CD14-positive monocyte (primary cell): ENCODE measurements at regions not wholly inside any gene's neighbourhood (a gene's known extent, or its start where the extent isn't known, plus 50 kb on each side); places are given as distances from the start of the nearest gene placed in this dataset.

Source experiments
- DNase-seq, 3 donors: peaks; one replicate each; pipeline ENCODE4 v3.0.0-alpha.2; 2011 to 2022
- H2AFZ ChIP-seq: 2 replicates; pipeline ENCODE4 v1.6.0; 2012; ENCODE audit warnings: mild to moderate bottlenecking, low read depth, low read length, inconsistent platforms; ENCODE audit not compliant: insufficient read depth, poor library complexity, severe bottlenecking
- H3K27ac ChIP-seq, 2 donors: 1 replicate in 1 of 2; 2 replicates in 1 of 2; pipeline ENCODE4 v1.5.1; 2012 to 2013; ENCODE audit warnings: low read length in 2 of 2, control low read depth in 1 of 2, inconsistent platforms in 1 of 2, low read depth in 1 of 2, mild to moderate bottlenecking in 1 of 2
- H3K27me3 ChIP-seq, 2 donors: one replicate each; pipeline versions ENCODE4 v1.6.0 to v1.6.1; 2011 to 2013; ENCODE audit warnings: low read length in 2 of 2; ENCODE audit not compliant: control insufficient read depth in 2 of 2, insufficient read depth in 2 of 2
- H3K36me3 ChIP-seq, 2 donors: replicated peaks in 1 of 2; 1 replicate in 1 of 2; 2 replicates in 1 of 2; pipeline versions ENCODE4 v1.5.1 to v1.6.1; 2012 to 2013; ENCODE audit warnings: low read length in 2 of 2, control low read depth in 1 of 2, inconsistent platforms in 1 of 2, mild to moderate bottlenecking in 1 of 2; ENCODE audit not compliant: insufficient read depth in 2 of 2, control insufficient read depth in 1 of 2
- H3K4me1 ChIP-seq, 2 donors: 1 replicate in 1 of 2; 2 replicates in 1 of 2; pipeline versions ENCODE4 v1.5.1 to v1.6.1; 2012 to 2013; ENCODE audit warnings: low read length in 2 of 2, control low read depth in 1 of 2, inconsistent platforms in 1 of 2, mild to moderate bottlenecking in 1 of 2, moderate library complexity in 1 of 2; ENCODE audit not compliant: insufficient read depth in 2 of 2, control insufficient read depth in 1 of 2
- H3K4me2 ChIP-seq: replicated peaks from 2 replicates; pipeline ENCODE3; 2012; ENCODE audit warnings: low read length, moderate library complexity, mild to moderate bottlenecking; ENCODE audit not compliant: poor library complexity, severe bottlenecking; ENCODE audit errors: extremely low read depth
- H3K4me3 ChIP-seq, 3 experiments: fragments of 200-600 bp in 1 of 3; sonication (generic) in 1 of 3; replicated peaks in 1 of 3; 1 replicate in 2 of 3; 2 replicates in 1 of 3; pipeline ENCODE4 v1.5.1; 2011 to 2013; ENCODE audit warnings: low read length in 3 of 3, mild to moderate bottlenecking in 3 of 3, control low read depth in 2 of 3, low read depth in 2 of 3, inconsistent platforms in 1 of 3, moderate library complexity in 1 of 3
- H3K79me2 ChIP-seq: 2 replicates; pipeline ENCODE4 v1.6.0; 2012; ENCODE audit warnings: mild to moderate bottlenecking, control low read depth, inconsistent platforms, low read length, moderate library complexity; ENCODE audit not compliant: insufficient read depth
- H3K9ac ChIP-seq: 2 replicates; pipeline ENCODE4 v1.6.0; 2017; ENCODE audit warnings: low read length, mild to moderate bottlenecking; ENCODE audit not compliant: insufficient read depth, poor library complexity, severe bottlenecking
- H3K9me3 ChIP-seq, 2 donors: replicated peaks in 1 of 2; 1 replicate in 1 of 2; 2 replicates in 1 of 2; pipeline versions ENCODE4 v1.5.1 to v1.6.1; 2012 to 2013; ENCODE audit warnings: low read length in 2 of 2, control low read depth in 1 of 2; ENCODE audit not compliant: control insufficient read depth in 1 of 2, insufficient read depth in 1 of 2
- H4K20me1 ChIP-seq: 2 replicates; pipeline ENCODE4 v1.6.0; 2012; ENCODE audit warnings: mild to moderate bottlenecking, low read length, control low read depth, moderate library complexity; ENCODE audit not compliant: insufficient read depth
- H3K27ac Mint-ChIP-seq, 7 donors: one replicate each; pipeline ENCODE4 v1.8.0; 2020; ENCODE audit warnings: mild to moderate bottlenecking in 7 of 7, mixed read lengths in 7 of 7, moderate library complexity in 6 of 7, inconsistent platforms in 2 of 7
- H3K27me3 Mint-ChIP-seq, 3 donors: one replicate each; pipeline ENCODE4 v1.8.0; 2021 to 2022; ENCODE audit warnings: low read depth in 3 of 3, mild to moderate bottlenecking in 3 of 3, mixed read lengths in 3 of 3, moderate library complexity in 3 of 3, inconsistent platforms in 1 of 3
- H3K36me3 Mint-ChIP-seq, 2 donors: one replicate each; pipeline ENCODE4 v1.8.0; 2020; ENCODE audit warnings: mixed read lengths in 2 of 2, inconsistent platforms in 1 of 2, mild to moderate bottlenecking in 1 of 2
- H3K4me1 Mint-ChIP-seq: one replicate; pipeline ENCODE4 v1.8.0; 2020; ENCODE audit warnings: mild to moderate bottlenecking, mixed read lengths
- H3K4me3 Mint-ChIP-seq, 2 donors: one replicate each; pipeline ENCODE4 v1.8.0; 2020; ENCODE audit warnings: mild to moderate bottlenecking in 2 of 2, mixed read lengths in 2 of 2, moderate library complexity in 1 of 2
- H3K9me3 Mint-ChIP-seq, 7 donors: one replicate each; pipeline ENCODE4 v1.8.0; 2020 to 2022; ENCODE audit warnings: mixed read lengths in 7 of 7, mild to moderate bottlenecking in 6 of 7, moderate library complexity in 6 of 7, inconsistent platforms in 2 of 7
- CTCF ChIP-seq: fragments of 200-600 bp; IDR thresholded peaks from one replicate; pipeline ENCODE4 v1.8.0; 2022; ENCODE audit warnings: antibody characterized with exemption, mild to moderate bottlenecking
- WGBS: methylation state at CpG from one replicate; pipeline ENCODE4 v1.1.5; 2013; ENCODE audit warnings: missing lambda C conversion rate; ENCODE audit not compliant: insufficient coverage; 5-methylcytosine and 5-hydroxymethylcytosine counted together
- intact Hi-C, 2 donors: fragments of 100-400 bp; cut with micrococcal nuclease; formaldehyde crosslinking; loops; one replicate each; pipeline versions ENCODE4 v1.15.0 to v1.15.1; 2023

GRCh38 chr4:189858435-189858834, 82.2 kb upstream of the FRG1 start:
- Mint-ChIP-seq H3K27me3 (no peaks in the 10 kb centered on the region), H3K27ac (no peak overlapping the region), H3K4me1 (no peaks in the 10 kb centered on the region), H3K9me3 (peaks cover 7 to 28% (median 12%) of the 10 kb centered on the region in 7 donors), H3K4me3 (no peak overlapping the region), H3K36me3 (no peaks in the 10 kb centered on the region)
- TF ChIP-seq CTCF: no peak
- no peak overlapping the region for H2AFZ ChIP-seq
- no peaks in the 10 kb centered on the region for H3K79me2 ChIP-seq
- H3K4me2 ChIP-seq: no peak overlapping the region
- no peak overlapping the region for H3K27ac ChIP-seq
- peaks cover 12 to 19% of the 10 kb centered on the region in 2 donors for H3K9me3 ChIP-seq
- H3K4me3 ChIP-seq: no peak overlapping the region
- no peak for DNase-seq
- H3K27me3 ChIP-seq: no peaks in the 10 kb centered on the region
- H4K20me1 ChIP-seq: no peaks in the 10 kb centered on the region
- intact Hi-C loops: no loop called here
- WGBS: 87% methylated on average over 2 of the region's 4 CpGs
- no peak overlapping the region for H3K9ac ChIP-seq
- H3K36me3 ChIP-seq: no peaks in the 10 kb centered on the region
- no peaks in the 10 kb centered on the region for H3K4me1 ChIP-seq

DNA sequence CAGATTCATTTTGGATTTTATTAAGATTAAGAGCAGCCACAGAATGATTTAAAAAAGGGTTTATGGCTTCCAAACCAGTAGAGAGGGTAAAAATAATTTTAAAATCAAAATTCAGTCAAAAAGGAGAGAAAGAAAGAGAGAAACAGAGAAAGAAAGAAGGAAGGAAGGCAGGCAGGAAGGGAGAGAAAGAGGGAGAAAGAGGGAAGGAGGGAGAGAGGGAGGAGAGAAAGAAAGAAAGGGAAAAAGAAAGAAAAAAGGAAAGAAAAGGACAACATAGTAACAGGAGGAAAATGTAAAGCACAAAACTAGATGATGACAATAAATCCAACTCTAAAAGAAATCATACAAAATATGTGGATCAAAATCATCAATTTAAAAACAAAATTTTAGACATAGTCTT, 79.6 kb upstream of the FRG1 start:
- intact Hi-C loops: no loop called here
- no peaks in the 10 kb centered on the region for H4K20me1 ChIP-seq
- H3K36me3 Mint-ChIP-seq: no peaks in the 10 kb centered on the region
- no peak overlapping the region for H2AFZ ChIP-seq
- H3K9ac ChIP-seq: no peak overlapping the region
- no peak overlapping the region for H3K4me2 ChIP-seq
- no peaks in the 10 kb centered on the region for H3K27me3 Mint-ChIP-seq
- no peak overlapping the region for H3K27ac ChIP-seq
- H3K4me3 Mint-ChIP-seq: no peak overlapping the region
- no peaks in the 10 kb centered on the region for H3K4me1 ChIP-seq
- peaks cover 0 to 6% of the 10 kb centered on the region in 2 donors for H3K9me3 ChIP-seq
- H3K79me2 ChIP-seq: no peaks in the 10 kb centered on the region
- H3K27me3 ChIP-seq: no peaks in the 10 kb centered on the region
- no peak overlapping the region for H3K27ac Mint-ChIP-seq
- no peak overlapping the region for H3K4me3 ChIP-seq
- no peaks in the 10 kb centered on the region for H3K36me3 ChIP-seq
- peaks cover 1 to 11% (median 5%) of the 10 kb centered on the region in 7 donors for H3K9me3 Mint-ChIP-seq
- TF ChIP-seq CTCF: no peak
- no peak for DNase-seq
- no peaks in the 10 kb centered on the region for H3K4me1 Mint-ChIP-seq
